Activated gamma-delta T cell treated with anti-CD3 and anti-CD28 coated beads, Interleukin-2, amount 50 U/mL, for 16 hours (primary cell): ENCODE measurements at regions not wholly inside any gene's neighbourhood (a gene's known extent, or its start where the extent isn't known, plus 50 kb on each side); places are given as distances from the start of the nearest gene placed in this dataset.
"Not testable (repeated sequence)": the region's sequence is repeated elsewhere in the genome, so short reads cannot be mapped to it uniquely, and the experiment has no call there.

Source experiments
- DNase-seq: peaks from one replicate; pipeline ENCODE4 v3.0.0-alpha.2; 2020; ENCODE audit warnings: low read depth

DNA sequence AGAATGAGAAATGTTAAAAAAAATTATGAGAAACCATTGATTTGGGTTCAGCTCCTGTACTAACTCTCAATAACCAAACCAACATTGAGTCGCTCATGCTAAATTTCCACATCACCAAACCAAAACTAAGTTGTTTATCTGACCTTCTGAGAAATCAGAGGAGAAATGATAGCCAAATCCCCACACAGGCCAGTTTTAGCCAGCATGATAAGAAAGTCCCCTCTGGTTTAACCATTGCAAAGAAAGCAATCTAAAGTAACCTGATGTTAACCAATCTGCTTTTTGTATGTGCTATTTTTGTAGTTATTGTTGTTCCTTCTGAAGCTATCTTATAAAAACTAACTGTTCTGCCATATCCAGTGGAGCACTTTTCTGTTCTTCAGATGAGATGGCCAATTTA lies 599.7 kb downstream of the SLC16A7 start:
- no peak for DNase-seq

DNA sequence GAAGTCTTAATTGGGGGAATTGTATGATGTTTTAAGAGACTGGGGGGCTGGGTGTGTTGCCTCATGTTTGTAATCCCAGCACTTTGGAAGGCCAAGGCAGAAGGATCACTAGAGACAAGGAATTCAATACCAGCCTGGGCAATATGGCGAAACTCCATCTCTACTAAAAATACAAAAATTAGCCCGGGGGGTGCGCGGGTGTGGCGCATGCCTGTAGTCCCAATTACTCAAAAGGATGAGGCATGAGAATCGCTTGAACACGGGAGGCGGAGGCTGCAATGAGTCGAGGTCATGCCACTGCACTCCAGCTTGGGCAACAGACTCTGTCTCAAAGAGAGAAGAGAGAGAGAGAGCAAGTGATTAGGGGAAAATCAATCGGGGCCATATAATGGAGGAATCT lies 600.5 kb downstream of the SLC16A7 start:
- DNase-seq: no peak

GRCh38 chr12:60197589-60197988 lies 601.8 kb downstream of the SLC16A7 start:
- DNase-seq: no peak

- DNase-seq: no peak
Measured at GRCh38 chr12:60201891-60202290, 606.1 kb downstream of the SLC16A7 start.

GRCh38 chr12:60205500-60205899 lies 609.7 kb downstream of the SLC16A7 start:
- no peak for DNase-seq

DNA sequence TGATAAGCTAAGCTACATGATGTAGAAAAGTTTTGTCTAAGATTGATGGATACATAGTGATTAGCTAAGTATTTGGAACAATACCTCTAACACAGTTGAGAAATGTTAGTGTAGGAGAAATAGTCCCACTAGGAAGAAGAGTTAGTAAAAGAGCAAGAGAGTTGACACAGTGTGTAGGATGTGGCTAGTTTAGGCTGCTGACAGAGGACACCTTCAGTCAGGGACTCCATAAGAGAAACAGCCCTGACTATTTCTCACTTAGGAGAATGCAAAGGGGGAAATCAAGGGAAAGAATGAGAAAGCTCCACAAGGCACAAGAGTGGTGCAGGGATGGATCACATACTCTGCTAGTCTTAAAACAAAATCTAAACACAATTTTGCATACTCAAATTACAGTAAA lies 613.7 kb downstream of the SLC16A7 start:
- no peak for DNase-seq

- no peak for DNase-seq
Measured at GRCh38 chr12:60209933-60210332, 614.1 kb downstream of the SLC16A7 start.

DNA sequence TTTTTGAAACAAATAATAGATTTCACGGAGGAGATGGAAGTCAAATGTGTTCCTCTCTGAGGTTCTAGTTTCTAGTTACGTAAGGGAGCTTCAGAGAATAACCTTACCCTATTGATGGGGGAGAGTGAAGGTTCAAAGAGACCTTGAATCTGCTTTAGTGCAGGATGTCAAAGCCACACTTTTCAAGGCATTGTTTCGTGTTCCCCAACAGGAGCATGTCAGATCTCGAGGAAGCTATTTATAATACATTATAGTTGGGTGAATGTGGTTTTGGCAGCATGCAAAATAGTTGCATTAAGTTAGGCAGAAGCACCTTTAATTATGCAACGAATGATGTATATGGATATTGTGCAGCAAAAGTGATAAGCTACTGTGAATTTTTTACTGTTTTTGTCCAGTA lies 614.9 kb downstream of the SLC16A7 start:
- no peak for DNase-seq

GRCh38 chr12:60211244-60211643 lies 615.4 kb downstream of the SLC16A7 start:
- no peak for DNase-seq

DNA sequence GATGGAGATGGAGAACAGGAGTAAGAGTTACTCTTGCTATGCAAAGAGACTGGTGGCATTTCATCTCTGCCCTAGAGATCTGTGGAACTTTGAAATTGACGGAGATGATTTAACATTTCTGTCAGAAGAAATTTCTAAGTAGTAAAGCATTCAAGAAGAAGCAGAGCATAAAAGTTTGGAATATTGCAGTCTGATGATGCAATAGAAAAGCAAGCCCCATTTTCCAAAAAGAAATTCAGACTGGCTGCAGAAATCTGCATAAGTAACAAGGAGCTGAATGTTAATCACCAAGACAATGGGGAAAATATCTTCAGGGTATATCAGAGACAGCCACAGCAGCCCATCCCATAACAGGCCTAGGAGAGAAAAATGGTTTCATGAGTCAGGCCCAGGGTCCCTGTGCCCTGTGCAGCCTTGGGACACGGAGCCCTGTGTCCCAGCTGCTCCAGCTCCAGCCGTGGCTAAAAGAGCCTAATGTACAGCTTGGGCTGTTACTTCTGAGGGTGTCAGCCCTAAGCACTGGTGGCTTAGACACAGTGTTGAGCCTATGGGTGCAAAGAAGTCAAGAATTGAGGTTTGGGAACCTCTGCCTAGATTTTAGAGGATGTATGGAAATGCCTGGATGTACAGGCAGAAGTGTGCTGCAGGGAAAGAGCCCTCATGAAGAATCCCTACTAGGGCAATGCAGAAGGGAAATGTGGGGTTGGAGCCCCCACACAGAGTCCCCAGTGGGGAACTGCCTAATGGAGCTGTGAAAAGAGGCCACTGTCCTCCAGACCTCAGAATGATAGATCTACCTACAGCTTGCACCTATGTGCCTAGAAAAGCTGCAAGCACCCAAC lies 616.6 kb downstream of the SLC16A7 start:
- DNase-seq: no peak

- DNase-seq: not testable (repeated sequence)
Measured at GRCh38 chr12:60213272-60213671, 617.4 kb downstream of the SLC16A7 start.

GRCh38 chr12:60216226-60216625 lies 620.4 kb downstream of the SLC16A7 start:
- DNase-seq: no peak

- no peak for DNase-seq
Measured at GRCh38 chr12:60223242-60223641, 627.4 kb downstream of the SLC16A7 start.

DNA sequence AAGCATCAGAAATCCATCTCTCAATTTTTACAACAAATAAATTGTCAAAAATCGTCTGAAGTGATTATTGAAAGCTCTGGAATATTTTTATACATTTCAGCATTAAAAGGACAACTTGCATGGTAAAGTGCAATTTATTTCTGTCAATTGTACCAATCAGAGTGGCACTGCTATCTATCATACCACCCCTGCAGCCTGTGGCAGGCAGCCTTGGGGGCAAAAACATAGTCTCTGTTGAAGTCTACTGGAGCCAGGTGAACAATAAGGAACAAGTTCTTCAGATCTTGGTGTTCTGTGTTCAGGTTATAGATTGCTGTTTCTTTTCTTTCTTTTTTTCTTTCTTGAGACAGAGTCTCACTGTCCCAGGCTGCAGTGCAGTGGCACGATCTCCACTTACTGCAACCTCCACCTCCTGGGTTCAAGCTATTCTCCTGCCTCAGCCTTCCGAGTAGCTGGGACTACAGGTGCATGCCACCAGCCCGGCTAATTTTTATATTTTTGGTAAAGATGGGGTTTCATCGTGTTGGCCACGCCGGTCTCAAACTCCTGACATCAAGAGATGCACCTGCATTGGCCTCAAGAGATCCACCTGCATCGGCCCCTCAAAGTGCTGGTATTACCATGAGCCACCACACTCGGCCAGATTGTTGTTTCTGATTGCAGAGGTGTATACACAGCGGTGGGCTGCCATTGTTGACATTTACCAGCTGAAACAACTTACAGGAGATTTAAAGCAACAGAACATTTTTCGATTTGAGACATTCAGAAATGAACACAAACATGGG lies 629.6 kb downstream of the SLC16A7 start:
- no peak for DNase-seq

- no peak for DNase-seq
Measured at GRCh38 chr12:60227916-60228315, 632.1 kb downstream of the SLC16A7 start.

GRCh38 chr12:60230056-60230455 lies 634.2 kb downstream of the SLC16A7 start:
- DNase-seq: no peak

- DNase-seq: no peak
Measured at GRCh38 chr12:60231303-60231702, 635.5 kb downstream of the SLC16A7 start.

- DNase-seq: no peak
Measured at GRCh38 chr12:60231976-60232907, 636.4 kb downstream of the SLC16A7 start.

DNA sequence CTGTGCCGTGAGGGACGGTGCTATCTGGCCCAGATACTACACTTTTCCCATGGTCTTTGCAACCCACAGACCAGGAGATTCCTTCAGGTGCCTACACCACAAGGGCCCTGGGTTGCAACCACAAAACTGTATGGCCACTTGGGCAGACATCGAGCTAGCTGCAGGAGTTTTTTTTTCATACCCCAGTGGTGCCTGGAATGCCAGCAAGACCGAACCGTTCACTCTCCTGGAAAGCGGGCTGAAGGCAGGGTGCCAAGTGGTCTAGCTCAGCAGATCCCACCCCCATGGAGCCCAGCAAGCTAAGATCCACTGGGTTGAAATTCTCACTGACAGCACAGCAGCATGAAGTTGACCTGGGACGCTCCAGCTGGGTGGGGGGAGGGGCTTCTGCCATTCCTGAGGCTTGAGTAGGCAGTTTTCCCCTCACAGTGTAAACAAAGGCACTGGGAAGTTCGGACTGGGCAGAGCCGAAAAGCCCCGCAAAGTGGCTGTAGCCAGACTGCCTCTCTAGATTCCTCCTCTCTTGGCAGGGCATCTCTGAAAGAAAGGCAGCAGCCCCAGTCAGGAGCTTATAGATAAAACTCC lies 638.9 kb downstream of the SLC16A7 start:
- DNase-seq: not testable (repeated sequence)

GRCh38 chr12:60235261-60235660 lies 639.4 kb downstream of the SLC16A7 start:
- DNase-seq: no peak

DNA sequence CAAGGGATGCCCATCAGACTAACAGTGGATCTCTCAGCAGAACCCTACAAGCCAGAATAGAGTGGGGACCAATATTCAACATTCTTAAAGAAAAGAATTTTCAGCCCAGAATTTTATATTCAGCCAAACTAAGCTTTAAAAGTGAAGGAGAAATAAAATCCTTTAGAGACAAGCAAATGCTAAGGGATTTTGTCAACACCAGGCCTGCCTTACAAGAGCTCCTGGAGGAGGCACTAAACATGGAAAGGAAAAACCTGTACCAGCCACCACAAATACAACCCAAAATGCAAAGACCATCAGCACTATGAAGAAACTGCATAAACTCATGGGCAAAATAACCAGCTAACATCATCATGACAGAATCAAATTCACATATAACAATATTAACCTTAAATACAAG lies 640.6 kb downstream of the SLC16A7 start:
- DNase-seq: not testable (repeated sequence)

- no peak for DNase-seq
Measured at GRCh38 chr12:60240891-60241290, 645.1 kb downstream of the SLC16A7 start.
